IPS DF 19.7 (cell line): ENCODE measurements at regions not wholly inside any gene's neighbourhood (a gene's known extent, or its start where the extent isn't known, plus 50 kb on each side); places are given as distances from the start of the nearest gene placed in this dataset.

Source experiments
- DNase-seq: peaks from one replicate; pipeline ENCODE4 v3.0.0-alpha.2; 2013; ENCODE audit warnings: low read depth, low spot score

DNA sequence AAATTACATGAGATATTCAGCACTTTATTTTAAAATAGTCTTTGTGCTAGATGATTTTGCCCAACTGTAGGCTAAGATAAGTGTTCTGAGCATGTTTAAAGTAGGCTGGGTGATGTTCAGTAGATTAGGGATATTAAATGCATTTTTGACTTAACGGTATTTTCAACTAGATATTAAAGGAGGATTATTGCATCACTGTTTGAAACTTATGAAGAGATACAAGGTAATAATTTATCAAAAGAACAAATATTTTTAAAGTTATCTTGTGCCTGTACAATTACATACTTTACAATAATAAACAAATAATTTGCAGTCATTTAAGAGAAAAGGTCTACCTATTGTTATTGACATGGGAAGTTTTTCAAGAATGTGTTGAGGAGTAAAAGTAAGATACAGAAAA, 368.6 kb upstream of the DCN start:
- no peak for DNase-seq

DNA sequence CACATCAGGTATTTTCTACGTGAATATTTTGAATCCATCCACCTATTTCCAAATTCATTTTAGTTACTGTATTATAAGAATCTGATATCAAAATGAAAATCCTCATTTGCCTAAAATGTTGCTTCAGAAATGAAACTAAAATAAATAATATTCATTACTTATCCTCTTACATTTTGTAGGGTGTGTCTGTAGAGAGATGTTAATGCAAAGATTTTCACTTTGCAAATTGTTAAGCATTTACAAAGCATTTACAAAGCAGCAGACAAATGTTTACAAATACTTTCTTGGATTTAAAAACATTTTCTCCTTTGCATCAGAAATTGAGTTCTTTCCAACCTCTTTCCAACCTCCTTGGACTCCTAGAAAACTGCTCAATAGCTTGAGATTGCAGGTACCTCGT, 360.0 kb upstream of the DCN start:
- no peak for DNase-seq

DNA sequence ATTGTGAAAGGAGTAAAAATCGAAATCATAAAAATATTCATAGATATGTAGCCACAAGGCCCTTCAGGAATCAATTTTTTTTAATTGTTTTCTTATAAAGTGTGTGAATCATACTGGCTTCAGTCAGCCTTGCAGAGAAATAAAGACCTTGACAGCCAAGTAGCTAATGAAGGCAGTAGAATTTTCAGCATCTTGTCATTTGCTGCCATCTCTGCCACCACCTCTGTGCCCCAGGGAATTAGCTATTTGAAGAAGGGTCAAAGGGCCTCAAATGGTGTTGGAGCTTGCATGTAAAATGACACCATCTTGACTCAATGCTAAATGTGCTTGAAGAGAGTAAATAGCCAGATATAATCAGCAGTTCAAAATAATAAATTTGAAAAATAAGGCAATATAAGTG, 359.4 kb upstream of the DCN start:
- DNase-seq, result no peak

DNA sequence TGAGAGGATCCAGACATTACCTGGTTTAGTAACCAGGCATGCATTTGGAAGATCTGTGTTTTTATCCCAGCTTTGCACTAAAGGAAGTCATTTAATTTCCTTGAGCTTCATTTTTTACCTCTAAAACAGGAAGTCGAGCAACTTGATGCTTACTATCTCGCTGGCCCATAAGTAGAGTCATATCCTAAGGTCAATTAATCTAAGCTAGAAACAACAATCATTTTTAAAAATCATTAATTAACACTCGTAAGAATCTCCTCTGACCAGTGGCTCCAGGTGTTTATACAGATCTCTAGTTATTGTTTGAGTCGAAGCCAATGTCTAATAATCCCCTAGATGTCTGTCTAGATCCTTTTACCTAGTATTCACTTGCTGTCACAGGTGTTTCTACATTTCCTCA, 355.8 kb upstream of the DCN start:
- no peak for DNase-seq

DNA sequence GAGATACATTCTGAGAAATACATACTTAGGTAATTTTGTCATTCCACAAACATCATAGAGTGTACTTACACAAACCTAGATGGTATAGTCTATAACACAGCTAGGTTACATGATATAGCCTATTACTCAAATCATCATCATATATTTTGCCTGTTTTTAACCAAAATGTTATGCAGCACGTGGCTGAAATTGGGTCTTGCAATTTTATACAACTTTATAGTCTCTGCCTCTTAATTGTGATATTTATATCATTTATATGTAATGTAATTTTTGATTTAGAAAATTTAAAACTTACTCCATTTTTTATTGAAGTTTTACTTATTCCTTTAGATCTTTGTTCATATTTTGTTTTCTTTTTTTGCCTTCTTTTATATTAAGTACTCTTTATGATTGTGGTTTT, 350.7 kb upstream of the DCN start:
- no peak for DNase-seq

DNA sequence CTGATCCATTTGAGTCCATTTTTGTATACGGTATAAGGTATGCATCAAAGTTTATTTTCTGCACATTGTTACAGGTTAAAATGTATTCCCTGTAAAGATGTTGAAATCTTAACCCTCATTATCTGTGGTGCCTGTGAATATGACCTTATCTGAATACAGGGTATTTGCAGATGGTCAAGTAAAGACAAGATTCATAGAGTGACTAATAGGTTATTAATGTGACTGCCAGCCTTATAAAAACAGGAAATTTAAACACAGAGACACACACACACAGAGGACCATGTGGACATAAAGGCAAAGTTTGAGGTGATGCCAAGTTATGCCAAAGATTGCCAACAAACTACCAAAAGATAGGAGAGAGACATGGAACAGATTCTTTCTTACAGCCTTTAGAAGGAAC, 347.2 kb upstream of the DCN start:
- DNase-seq, result no peak

DNA sequence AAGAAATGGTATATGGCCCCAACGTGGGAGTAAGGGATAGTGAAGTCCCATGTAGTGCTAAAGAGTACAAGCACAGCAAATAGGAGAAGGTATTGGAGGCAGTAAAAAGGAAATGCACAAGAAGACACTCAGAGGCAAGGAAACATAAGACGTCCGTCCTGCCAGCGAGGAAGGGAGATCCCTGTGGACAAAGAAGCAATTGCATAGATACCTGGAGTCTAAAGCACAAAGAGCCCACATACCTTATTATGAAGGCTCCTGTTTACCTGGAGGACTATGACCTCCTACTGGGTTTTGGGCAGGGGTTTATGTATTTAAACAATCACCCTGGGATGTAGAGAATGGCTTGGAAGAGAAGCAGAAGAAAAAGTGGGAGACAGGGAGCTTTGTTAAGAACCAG, 341.2 kb upstream of the DCN start:
- peak; percentile 17 for DNase-seq

DNA sequence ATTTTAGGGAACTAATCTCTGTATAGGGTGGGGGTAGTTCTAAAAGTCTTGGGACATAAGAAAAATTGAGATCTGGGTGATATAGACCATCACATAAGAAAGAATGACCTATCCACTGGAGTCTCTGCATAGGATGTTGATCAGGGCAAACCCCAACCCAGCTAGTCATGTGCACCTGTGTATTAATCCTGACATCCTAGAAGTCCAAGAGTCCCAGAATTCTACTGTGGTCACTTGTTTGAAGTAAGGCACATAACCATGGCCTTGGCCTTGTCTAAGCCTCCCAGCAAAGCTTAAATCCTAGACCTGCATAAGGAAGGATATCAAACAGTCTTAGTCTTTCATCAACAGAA, 334.1 kb upstream of the DCN start:
- DNase-seq, result no peak

DNA sequence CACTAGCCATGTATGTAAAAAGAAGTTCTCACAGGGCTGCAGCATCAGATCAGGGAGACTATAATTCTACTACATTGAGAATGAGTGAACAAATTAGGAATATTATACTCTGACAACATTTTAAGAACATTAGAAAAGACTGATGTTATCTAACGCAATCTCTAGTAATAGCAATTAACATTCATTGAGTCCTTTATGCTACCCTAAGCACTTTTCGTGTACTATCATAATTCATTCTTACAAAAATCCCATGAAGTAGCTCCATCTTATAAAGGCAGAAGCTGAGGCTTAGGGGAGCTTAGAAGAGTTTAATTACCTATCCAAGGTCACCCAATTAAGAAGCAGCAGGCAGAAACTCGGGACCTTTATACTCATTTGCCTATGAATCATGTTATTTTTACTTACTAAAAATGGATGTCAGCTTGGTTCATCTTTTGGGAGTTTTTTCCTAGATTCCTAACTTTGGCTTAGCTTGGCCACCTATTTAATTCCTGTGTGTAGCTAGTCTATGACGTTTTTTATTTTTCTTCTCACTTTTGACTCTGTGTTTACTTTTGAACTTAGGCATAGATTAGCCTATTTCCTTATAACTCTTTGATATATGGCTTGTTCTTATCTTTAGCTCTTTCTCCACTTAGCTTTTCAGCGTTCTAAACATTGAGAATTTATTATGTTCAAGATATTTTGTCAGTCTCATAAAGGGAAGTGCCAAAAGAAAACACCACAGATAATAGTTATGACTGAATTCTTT, 333.5 kb upstream of the DCN start:
- DNase-seq, result no peak

DNA sequence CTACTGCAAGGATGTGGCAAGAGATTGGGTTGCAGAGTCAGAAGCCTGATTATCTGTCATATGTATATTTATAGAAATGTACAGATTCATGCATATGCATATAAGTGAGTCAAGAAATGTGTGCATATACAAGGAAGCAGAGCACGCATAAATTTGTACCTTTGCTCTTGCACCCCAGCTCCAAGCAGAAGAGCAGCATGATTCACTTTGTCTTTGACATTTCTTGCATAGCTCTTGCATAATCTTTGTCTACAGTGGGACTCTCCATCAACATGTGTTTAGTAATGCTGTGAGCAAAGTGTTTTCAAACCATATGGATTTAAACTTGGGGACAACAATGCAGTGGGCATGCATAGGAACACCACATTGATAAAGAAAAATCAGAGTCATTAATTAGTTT, 330.7 kb upstream of the DCN start:
- DNase-seq, result no peak

DNA sequence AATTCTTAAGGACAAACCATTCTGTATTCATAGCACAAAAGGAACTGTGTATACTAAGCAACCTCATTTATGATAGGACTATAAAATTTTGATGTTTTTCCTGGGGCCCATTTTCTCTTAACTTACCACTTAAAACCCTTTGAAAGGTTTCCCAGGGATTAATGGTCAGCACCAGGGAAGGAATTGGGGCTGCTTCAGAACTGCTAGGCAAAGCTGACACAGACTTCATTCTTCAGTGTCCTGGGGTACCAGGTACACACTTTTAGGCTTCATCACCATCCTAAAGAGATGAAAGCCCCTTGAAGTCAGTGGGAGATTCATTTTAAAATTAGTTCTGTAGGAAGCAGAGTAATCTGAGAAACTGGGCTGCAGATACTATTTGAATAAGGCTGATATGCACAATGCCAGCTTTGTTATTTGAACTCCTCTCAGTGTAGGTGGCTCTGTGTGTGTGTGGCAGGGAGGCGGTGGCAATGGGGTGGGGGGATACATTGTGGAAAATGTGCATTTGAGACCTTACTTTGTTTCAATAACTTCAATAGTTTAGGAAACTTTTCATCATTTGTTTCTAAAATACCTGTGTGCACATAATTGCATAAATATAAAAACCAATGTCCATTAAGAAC, 329.3 kb upstream of the DCN start:
- DNase-seq, result no peak

DNA sequence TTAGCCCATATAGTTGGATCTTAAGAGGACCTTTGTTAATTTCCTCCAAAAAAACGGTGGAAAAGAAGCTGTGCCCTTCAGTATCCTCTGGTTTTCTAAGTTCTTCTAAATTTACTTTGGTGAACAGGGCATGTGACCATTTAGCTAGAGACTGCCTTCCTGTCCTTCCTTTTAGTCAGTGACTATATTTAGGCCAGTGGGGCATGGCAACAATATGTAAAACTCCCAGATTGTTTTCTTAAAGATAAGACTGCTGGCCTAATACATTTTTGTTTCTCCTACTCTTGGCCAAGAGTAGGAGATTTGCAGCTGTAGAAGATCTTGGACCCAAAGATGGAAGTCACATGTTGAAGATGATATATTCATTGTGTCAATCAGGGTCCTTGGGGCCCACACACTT, 325.1 kb upstream of the DCN start:
- DNase-seq, result no peak

DNA sequence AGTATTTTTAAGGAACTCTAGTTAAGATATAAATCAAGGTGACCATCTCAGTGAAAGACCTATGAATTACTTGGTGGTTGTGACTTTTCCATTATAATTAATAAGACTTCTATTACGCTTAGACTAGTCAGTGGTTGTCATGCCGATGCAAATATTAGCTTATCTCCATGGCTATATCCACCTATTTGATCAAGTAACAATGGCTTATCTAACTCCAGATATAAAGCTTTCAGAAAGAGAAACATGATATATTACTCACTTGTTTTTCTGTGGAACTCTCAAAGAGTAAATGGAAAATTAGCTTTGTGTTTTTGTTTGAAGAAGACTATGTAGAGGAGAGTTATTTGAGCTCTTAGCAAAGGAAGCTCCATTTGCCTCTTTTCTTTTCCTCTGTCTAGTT, 323.8 kb upstream of the DCN start:
- no peak for DNase-seq

DNA sequence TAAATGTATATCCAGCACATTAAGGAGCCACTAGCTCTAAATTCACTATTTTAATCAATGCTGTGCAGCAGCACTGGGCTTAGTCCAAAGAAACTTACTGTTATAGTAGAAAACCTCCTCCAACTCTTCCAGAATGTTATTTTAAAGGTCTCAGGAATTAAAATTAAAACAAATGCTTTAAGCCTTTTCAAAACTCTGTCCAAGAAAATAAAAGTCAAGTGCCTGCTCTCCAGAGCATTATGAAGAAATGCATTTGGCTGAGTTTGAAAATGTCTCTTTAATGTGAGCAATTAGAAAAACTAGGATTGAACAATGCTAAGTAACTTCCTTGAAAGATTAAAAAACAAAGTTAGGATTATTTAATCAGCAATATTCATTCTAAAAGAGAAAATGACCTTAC, 322.4 kb upstream of the DCN start:
- no peak for DNase-seq

DNA sequence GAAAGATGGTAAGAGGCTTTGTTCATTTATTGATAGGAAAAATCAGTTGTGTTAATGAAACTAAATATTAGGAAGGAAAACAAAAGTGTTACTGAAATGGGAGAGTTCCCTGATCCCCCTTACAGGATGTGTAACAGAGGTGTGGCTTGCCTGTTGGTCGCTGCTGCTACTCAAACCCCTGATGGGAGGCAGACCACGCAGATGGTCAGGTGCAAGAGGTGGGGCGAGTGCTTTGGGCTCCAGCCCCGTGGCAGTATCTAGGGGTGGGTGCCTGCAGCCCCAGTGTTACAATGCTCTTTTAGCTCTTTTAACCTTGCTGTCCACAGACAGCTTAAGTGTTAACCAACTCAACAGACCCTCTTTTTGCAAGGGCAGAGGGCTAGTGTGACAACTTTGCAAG, 319.6 kb upstream of the DCN start:
- DNase-seq, result no peak

DNA sequence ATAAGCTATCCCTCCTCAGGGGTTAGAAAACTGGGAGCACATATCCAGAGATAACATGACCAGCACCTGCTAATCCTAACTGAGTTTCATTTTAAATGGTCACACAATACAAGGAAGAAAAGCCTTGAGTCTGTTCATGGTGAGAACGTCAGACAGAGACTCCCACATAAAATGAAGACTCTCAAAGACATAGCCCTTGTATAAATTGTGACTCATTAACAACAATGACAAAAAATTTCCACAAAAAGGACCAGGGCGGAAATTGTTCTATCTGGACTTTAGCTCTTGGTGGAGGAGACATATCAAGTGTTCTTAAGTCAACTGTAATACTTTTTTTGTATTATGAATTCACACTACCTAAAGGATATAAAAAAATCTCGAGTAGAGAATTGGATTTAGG, 313.7 kb upstream of the DCN start:
- no peak for DNase-seq

DNA sequence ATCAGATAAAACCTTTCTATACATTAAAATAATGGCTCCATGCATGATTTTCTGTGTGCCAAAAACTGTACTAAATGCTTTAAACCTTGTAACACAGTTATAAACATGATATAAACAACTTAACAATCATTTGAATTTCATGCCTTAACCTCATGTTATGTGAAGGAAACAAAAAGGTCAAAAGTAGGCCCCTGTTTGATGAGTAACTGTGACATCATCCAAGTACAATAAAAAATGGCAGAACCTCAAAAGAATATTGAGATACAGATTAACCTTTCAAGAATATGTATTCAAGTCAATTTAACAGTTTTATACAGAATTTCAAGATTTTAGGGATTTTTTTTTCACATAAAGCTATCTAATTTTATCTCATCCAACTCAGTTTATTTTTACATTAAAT, 310.7 kb upstream of the DCN start:
- no peak for DNase-seq

DNA sequence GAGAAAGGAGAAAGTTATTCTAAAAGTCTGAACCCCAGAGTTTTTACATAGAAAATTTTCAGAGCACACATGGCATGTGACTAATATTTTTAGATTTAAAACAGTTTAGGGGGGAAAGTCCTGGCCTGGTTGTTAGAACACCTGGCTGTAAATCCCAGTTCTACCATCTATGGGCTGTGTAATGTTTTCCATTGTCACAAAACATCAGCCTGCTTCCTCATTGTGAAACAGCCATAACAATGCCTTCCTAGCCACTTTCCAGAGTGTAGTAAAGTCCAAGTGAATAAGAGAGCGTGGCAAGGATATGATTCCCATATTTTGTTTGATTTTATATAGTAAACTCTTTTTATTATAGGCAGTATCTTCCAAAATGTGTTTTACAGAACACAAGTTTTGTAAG, 310.0 kb upstream of the DCN start:
- DNase-seq, result no peak

DNA sequence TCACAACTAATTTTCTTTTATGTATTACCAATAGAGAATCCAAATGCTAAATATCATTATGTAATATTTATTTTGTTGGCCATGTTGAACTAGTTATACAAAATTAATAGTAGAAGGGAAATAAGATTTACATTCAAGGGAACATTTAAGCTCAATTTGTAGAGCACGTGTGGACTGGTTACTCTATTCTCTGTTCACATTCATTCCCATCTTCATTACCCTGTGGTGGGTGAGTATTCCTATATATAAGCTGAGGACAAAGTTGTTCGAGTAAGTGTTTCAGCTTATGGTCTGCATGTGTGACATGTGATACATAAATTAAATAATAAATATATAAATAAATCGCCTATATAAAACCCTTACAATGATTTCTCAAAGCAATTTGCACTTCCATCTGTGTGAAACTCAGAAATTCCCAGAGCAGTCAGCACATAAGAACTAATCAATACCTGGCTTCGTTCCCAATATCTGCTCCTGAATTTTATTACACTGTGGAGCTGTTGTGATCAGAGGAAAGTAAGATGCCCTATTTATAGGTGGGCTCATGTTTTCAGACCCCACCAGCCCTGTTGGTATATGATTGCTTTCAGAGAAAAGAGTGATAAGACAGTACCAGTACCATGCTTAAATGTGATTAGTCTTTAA, 308.2 kb upstream of the DCN start:
- no peak for DNase-seq

DNA sequence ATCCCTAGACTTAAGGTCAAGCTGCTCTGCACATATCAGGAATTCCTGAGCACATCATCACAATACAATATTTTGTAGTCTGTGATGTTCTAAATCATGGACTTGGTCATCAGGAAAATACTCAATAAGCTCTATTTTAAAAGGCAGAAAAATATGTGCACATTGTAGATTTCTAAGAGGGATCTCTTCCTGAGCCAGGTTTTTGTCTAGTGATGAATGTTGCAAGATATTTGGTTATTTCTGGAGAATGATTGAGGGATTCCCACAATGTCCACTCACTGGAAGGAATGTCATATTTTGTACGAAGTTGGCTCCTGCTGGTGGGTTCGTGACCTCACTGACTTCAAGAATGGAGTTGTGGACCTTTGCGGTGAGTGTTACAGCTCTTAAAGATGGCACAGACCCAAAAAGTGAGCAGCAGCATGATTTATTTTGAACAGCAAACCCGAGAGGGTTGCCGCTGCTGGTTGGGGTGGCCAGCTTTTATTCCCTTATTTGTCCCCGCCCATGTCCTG, 300.9 kb upstream of the DCN start:
- DNase-seq, result no peak

DNA sequence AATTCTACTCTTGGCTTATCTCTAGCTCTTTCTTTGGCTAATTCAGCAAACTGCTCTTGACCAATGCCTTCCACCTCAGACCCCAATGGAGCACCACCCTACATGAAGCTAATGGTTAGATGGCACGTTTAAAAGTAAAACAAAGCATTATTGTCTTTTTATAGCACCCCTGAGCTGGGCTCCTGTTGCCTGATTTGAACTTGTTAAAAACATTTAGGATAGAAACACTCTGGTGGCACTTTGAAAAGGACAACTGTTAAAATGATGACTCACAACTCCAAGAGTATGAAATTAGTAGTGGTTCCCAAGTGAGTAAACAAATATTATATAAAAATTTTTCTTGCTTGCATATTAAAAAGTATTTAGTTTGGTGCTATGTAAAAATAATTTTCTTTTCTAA, 299.6 kb upstream of the DCN start:
- no peak for DNase-seq

DNA sequence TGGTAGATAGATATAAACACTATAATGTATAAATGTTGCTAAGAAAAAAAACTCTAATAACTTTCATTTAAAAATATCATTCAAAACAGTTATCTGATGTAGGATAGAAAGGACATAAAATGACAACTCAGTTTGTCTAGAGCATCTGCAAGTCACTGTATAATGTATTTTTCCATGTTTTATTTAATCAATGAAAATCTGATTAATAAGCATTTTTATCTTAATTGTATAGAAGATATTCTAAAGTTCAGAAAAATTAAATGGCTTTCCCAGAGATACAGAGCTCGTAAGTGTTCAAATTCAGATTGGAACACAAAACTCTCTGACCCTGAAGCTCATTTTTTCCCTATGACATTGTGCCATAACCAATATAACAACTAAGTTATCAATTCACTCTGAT, 295.9 kb upstream of the DCN start:
- no peak for DNase-seq

DNA sequence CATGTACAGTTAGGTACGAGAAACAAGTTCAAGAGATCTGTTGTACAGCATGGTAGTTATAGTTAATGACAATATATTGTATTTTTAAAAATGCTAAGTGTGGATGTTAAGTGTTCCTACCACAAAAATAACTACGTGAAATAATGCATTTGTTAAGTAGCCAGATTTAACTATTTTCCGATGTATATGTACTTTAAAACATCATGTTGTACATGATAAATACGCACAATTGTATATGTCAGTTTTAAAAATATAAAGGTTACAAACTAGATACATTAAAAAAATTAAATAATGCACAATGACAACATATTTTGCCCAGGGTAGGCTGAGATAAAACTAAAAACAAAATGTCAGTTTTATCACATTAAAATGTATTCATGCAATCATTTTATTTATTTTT, 285.1 kb upstream of the DCN start:
- no peak for DNase-seq
